HCT116 (cell line): ENCODE measurements at regions not wholly inside any gene's neighbourhood (a gene's known extent, or its start where the extent isn't known, plus 50 kb on each side); places are given as distances from the start of the nearest gene placed in this dataset.

Experiments
- ATAC-seq: fragments of 200-7000 bp; cut with Tn5 transposase; 2 replicates; pipeline ENCODE4 v1.9.1; 2020; ENCODE audit warnings: mild to moderate bottlenecking, moderate library complexity
- BruUV-seq: library from RNA; stranded (reverse); fragments of 400-500 nt; replicated peaks from 2 replicates; lab custom pipeline; 2021; lab: Mats Ljungman, UMichigan
- CTCF ChIA-PET: fragments of 300-600 bp; sonication (Branson Sonifier 250); formaldehyde crosslinking; loops from one replicate; lab custom pipeline; 2021; ENCODE audit warnings: antibody characterized with exemption; lab: Charles Lee
- POLR2A ChIA-PET: fragments of 300-600, 350-600 bp; sonication (Branson Sonifier 250); formaldehyde crosslinking; loops from one replicate; lab custom pipeline; 2021; ENCODE audit warnings: antibody characterized with exemption; lab: Charles Lee
- RAD21 ChIA-PET, 2 experiments: fragments of 300-600 bp; sonication (Branson Sonifier 250); formaldehyde crosslinking; loops; one replicate each; lab custom pipeline; 2023; ENCODE audit warnings: low total read pairs in 2 of 2; ENCODE audit not compliant: uncharacterized antibody in 2 of 2, unreplicated experiment in 2 of 2, low non-redundant PET in 1 of 2; lab: Charles Lee
- DNase-seq: peaks from one replicate; pipeline ENCODE4 v3.0.0-alpha.2; 2010; ENCODE audit warnings: low read depth, low spot score
- H2AFZ ChIP-seq: fragments of 200-600 bp; shearing (Covaris generic), sonication (generic); 2 replicates; pipeline ENCODE4 v1.6.1; 2017; ENCODE audit warnings: low read depth, mixed run types, mixed read lengths, antibody characterized with exemption, low read length; ENCODE audit not compliant: poor library complexity, severe bottlenecking
- H3K27ac ChIP-seq: 2 replicates; pipeline ENCODE4 v1.5.1; 2012; ENCODE audit warnings: low read depth, low read length
- H3K27me3 ChIP-seq: fragments of 200-600 bp; sonication (generic); 2 replicates; pipeline ENCODE4 v1.6.1; 2016; ENCODE audit warnings: mixed run types, low read length, mixed read lengths; ENCODE audit not compliant: insufficient read depth
- H3K36me3 ChIP-seq, 2 experiments: fragments of 200-500 bp in 1 of 2; fragments of 200-600 bp in 1 of 2; sonication (Bioruptor generic) in 1 of 2; sonication (generic) in 1 of 2; 2 replicates each; pipeline versions ENCODE4 v1.5.1 to v1.6.1; 2014 to 2016; ENCODE audit warnings: low read length in 2 of 2, inconsistent platforms in 1 of 2, mixed read lengths in 1 of 2, mixed run types in 1 of 2; ENCODE audit not compliant: insufficient read depth in 2 of 2, control insufficient read depth in 1 of 2
- H3K4me1 ChIP-seq, 2 experiments: fragments of 200-600 bp in 1 of 2; sonication (generic) in 1 of 2; 2 replicates each; pipeline versions ENCODE4 v1.5.1 to v1.6.1; 2012 to 2017; ENCODE audit warnings: low read length in 2 of 2, inconsistent platforms in 1 of 2, mild to moderate bottlenecking in 1 of 2, mixed read lengths in 1 of 2, mixed run types in 1 of 2, moderate library complexity in 1 of 2; ENCODE audit not compliant: insufficient read depth in 2 of 2, control insufficient read depth in 1 of 2
- H3K4me2 ChIP-seq: fragments of 200-600 bp; sonication (generic); 2 replicates; pipeline ENCODE4 v1.6.1; 2017; ENCODE audit warnings: mixed run types, low read length, mixed read lengths
- H3K4me3 ChIP-seq, 2 experiments: fragments of 200-600 bp in 1 of 2; sonication (generic) in 1 of 2; replicated peaks in 1 of 2; 2 replicates each; pipeline ENCODE4 v1.5.1; 2011 to 2016; ENCODE audit warnings: low read length in 2 of 2, control low read depth in 1 of 2, low read depth in 1 of 2, mild to moderate bottlenecking in 1 of 2, mixed read lengths in 1 of 2, mixed run types in 1 of 2
- H3K79me2 ChIP-seq: fragments of 200-600 bp; sonication (generic); 2 replicates; pipeline ENCODE4 v1.6.1; 2017; ENCODE audit warnings: mild to moderate bottlenecking, mixed run types, low read length, moderate library complexity, mixed read lengths; ENCODE audit not compliant: insufficient read depth
- H3K9ac ChIP-seq: fragments of 200-600 bp; sonication (generic); 2 replicates; pipeline ENCODE4 v1.6.1; 2016; ENCODE audit warnings: low read length, mixed read lengths
- H3K9me2 ChIP-seq: fragments of 200-600 bp; sonication (generic), shearing (Covaris generic); 2 replicates; pipeline ENCODE4 v1.6.1; 2017; ENCODE audit warnings: mixed run types, mild to moderate bottlenecking, moderate library complexity; ENCODE audit not compliant: insufficient read depth
- H3K9me3 ChIP-seq, 2 experiments: fragments of 200-500 bp in 1 of 2; fragments of 200-600 bp in 1 of 2; sonication (Bioruptor generic) in 1 of 2; sonication (generic) in 1 of 2; 2 replicates each; pipeline ENCODE4 v1.6.1; 2014 to 2017; ENCODE audit warnings: low read length in 2 of 2, mixed read lengths in 2 of 2, inconsistent platforms in 1 of 2, low read depth in 1 of 2, mild to moderate bottlenecking in 1 of 2, mixed run types in 1 of 2, moderate library complexity in 1 of 2; ENCODE audit not compliant: control insufficient read depth in 1 of 2, insufficient read depth in 1 of 2
- H4K20me1 ChIP-seq: fragments of 200-600 bp; sonication (generic), shearing (Covaris generic); 2 replicates; pipeline ENCODE4 v1.6.1; 2017; ENCODE audit warnings: mixed run types, mild to moderate bottlenecking, moderate library complexity; ENCODE audit not compliant: insufficient read depth
- CEBPB ChIP-seq: IDR thresholded peaks from 2 replicates; pipeline ENCODE4 v1.6.1; 2012; ENCODE audit warnings: low read depth
- EGR1 ChIP-seq: IDR thresholded peaks from 2 replicates; pipeline ENCODE4 v1.6.1; 2012; ENCODE audit warnings: low read depth
- EZH2 ChIP-seq: fragments of 200-600 bp; sonication (generic); IDR thresholded peaks from 2 replicates; pipeline ENCODE4 v1.6.1; 2017; ENCODE audit warnings: antibody characterized with exemption, mixed run types
- EZH2phosphoT487 ChIP-seq: fragments of 200-600 bp; IDR thresholded peaks from 2 replicates; pipeline ENCODE4 v1.6.1; 2018; ENCODE audit warnings: antibody characterized with exemption, borderline replicate concordance
- FOSL1 ChIP-seq: IDR thresholded peaks from 2 replicates; pipeline ENCODE4 v1.6.1; 2012; ENCODE audit warnings: low read depth
- JUND ChIP-seq: IDR thresholded peaks from 2 replicates; pipeline ENCODE4 v1.6.1; 2012
- RAD21 ChIP-seq: IDR thresholded peaks from 2 replicates; pipeline ENCODE4 v1.6.1; 2012; ENCODE audit warnings: low read depth, mild to moderate bottlenecking
- SP1 ChIP-seq: IDR thresholded peaks from 2 replicates; pipeline ENCODE4 v1.6.1; 2012; ENCODE audit warnings: low read depth
- SRF ChIP-seq: IDR thresholded peaks from 2 replicates; pipeline ENCODE4 v1.6.1; 2012; ENCODE audit warnings: low read depth
- TCF7L2 ChIP-seq: IDR thresholded peaks from 2 replicates; pipeline ENCODE4 v1.7.0; 2011; ENCODE audit warnings: borderline replicate concordance, inconsistent platforms; ENCODE audit not compliant: insufficient read depth, insufficient read length; ENCODE audit errors: extremely low read depth
- YY1 ChIP-seq: IDR thresholded peaks from 2 replicates; pipeline ENCODE4 v1.6.1; 2011; ENCODE audit warnings: low read length, low read depth, moderate library complexity, mild to moderate bottlenecking; ENCODE audit not compliant: insufficient replicate concordance; ENCODE audit errors: extremely low read depth
- ZFX ChIP-seq: fragments of 450-650 bp; IDR thresholded peaks from 2 replicates; pipeline ENCODE4 v1.6.1; 2017
- ZNF274 ChIP-seq: fragments of 200-500 bp; sonication (Bioruptor generic); IDR thresholded peaks from 2 replicates; pipeline ENCODE4 v1.6.1; 2014; ENCODE audit warnings: mild to moderate bottlenecking, low read depth, low read length, inconsistent platforms
- intact Hi-C: fragments of 100-400 bp; cut with micrococcal nuclease; formaldehyde crosslinking; loops from 2 replicates; pipeline ENCODE4 v1.10.0; 2022
- TF ChIP-seq, protein P1 (sequence below): IDR thresholded peaks from 2 replicates; pipeline ENCODE4 v1.6.1; 2012
- TF ChIP-seq, protein P2 (sequence below): IDR thresholded peaks from 2 replicates; pipeline ENCODE4 v1.6.1; 2012
- TF ChIP-seq, protein P3 (sequence below): IDR thresholded peaks from 2 replicates; pipeline ENCODE4 v1.6.1; 2011; ENCODE audit warnings: mild to moderate bottlenecking, low read length, moderate library complexity; ENCODE audit not compliant: insufficient replicate concordance; ENCODE audit errors: extremely low read depth

DNA sequence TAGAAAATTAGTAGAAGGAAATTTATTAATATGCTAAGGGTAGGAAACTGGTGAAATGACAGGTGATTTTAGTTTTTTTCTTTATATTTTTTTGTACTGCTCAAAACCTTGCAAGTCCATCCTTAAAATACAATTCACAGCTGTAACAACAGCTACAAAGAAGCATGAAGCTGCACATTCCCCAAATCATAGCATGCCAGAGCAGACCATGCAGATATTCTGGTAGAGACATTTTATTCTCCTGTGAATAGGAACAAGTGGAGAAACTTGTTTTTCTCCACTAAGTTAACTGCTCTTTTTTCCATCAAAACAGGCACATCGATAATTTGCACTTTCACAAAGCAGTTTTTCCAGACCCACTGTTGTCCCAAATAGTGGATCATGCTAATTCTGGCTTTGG lies 1125.7 kb downstream of the BRINP3 start:
- ChIA-PET POLR2A (no interaction called here), RAD21 (no interaction called here), CTCF (no interaction called here)
- H3K4me1 ChIP-seq = no peaks in the 10 kb centered on the region
- H2AFZ ChIP-seq = no peak overlapping the region
- no peaks in the 10 kb centered on the region for H3K9me2 ChIP-seq
- H3K9ac ChIP-seq = no peak overlapping the region
- TF ChIP-seq RAD21 (no peak), ZNF274 (no peak), TCF7L2 (no peak), SP1 (no peak), EGR1 (no peak), SRF (no peak), EZH2 (no peak)
- intact Hi-C loops = no loop called here
- H3K4me3 ChIP-seq = no peak overlapping the region
- ATAC-seq = no peak
- DNase-seq = no peak
- no peaks in the 10 kb centered on the region for H3K79me2 ChIP-seq
- no peaks in the 10 kb centered on the region for H4K20me1 ChIP-seq
- no peak overlapping the region for H3K4me2 ChIP-seq
- no peaks in the 10 kb centered on the region for H3K9me3 ChIP-seq
- no peaks in the 10 kb centered on the region for H3K36me3 ChIP-seq
- no peak overlapping the region for H3K27ac ChIP-seq
- BruUV-seq = no TSS peak
- no peaks in the 10 kb centered on the region for H3K27me3 ChIP-seq

DNA sequence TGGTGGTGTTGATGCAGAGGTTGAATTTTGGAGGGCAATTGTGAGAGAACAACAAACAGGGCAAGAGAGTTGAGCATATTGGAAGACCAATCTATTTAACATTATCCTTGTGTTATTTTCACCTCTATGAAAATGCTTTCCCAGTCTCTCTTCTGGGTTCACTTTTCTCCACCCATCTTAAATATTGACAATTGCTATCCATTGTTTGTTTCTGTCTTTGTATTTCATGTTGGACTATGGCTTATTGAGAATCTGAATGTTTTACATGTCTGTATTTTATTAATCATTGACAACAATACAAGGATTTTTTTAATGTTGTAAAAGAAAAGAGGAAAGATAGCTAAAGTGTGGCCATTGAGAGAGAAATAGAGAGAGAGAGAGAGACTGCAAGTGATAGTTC lies 1121.5 kb downstream of the BRINP3 start:
- H2AFZ ChIP-seq = no peak overlapping the region
- no peaks in the 10 kb centered on the region for H4K20me1 ChIP-seq
- no peaks in the 10 kb centered on the region for H3K9me3 ChIP-seq
- no peaks in the 10 kb centered on the region for H3K79me2 ChIP-seq
- ATAC-seq (no peak), DNase-seq (no peak)
- no peak overlapping the region for H3K9ac ChIP-seq
- no peaks in the 10 kb centered on the region for H3K27me3 ChIP-seq
- POLR2A ChIA-PET = no interaction called here
- intact Hi-C loops = no loop called here
- H3K4me1 ChIP-seq = no peaks in the 10 kb centered on the region
- RAD21 ChIA-PET = no interaction called here
- H3K27ac ChIP-seq = no peak overlapping the region
- TF ChIP-seq TCF7L2 (no peak), ZNF274 (no peak), EZH2 (no peak), ZFX (no peak), JUND (no peak), SP1 (no peak), YY1 (no peak), EZH2phosphoT487 (no peak), SRF (no peak), CEBPB (no peak), FOSL1 (no peak)
- TF ChIP-seq, protein P1, sequence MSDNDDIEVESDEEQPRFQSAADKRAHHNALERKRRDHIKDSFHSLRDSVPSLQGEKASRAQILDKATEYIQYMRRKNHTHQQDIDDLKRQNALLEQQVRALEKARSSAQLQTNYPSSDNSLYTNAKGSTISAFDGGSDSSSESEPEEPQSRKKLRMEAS = no peak
- TF ChIP-seq, protein P2, sequence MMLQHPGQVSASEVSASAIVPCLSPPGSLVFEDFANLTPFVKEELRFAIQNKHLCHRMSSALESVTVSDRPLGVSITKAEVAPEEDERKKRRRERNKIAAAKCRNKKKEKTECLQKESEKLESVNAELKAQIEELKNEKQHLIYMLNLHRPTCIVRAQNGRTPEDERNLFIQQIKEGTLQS = no peak
- TF ChIP-seq, protein P3, sequence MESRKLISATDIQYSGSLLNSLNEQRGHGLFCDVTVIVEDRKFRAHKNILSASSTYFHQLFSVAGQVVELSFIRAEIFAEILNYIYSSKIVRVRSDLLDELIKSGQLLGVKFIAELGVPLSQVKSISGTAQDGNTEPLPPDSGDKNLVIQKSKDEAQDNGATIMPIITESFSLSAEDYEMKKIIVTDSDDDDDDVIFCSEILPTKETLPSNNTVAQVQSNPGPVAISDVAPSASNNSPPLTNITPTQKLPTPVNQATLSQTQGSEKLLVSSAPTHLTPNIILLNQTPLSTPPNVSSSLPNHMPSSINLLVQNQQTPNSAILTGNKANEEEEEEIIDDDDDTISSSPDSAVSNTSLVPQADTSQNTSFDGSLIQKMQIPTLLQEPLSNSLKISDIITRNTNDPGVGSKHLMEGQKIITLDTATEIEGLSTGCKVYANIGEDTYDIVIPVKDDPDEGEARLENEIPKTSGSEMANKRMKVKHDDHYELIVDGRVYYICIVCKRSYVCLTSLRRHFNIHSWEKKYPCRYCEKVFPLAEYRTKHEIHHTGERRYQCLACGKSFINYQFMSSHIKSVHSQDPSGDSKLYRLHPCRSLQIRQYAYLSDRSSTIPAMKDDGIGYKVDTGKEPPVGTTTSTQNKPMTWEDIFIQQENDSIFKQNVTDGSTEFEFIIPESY = no peak
- TF ChIP-seq, all 23 proteins: peak for 0
- Histone ChIP-seq H3K9me2 (no peaks in the 10 kb centered on the region), H3K4me3 (no peak overlapping the region), H3K36me3 (no peaks in the 10 kb centered on the region), H3K4me2 (no peak overlapping the region)
- BruUV-seq = no TSS peak
- CTCF ChIA-PET = no interaction called here
